T-cell (primary cell): ENCODE measurements at regions not wholly inside any gene's neighbourhood (a gene's known extent, or its start where the extent isn't known, plus 50 kb on each side); places are given as distances from the start of the nearest gene placed in this dataset.

Experiments used
- ATAC-seq, 4 experiments: fragments of 200-7000 bp in 3 of 4; fragments of 150-1000 bp in 1 of 4; cut with Tn5 transposase; replicated peaks in 1 of 4; 1 replicate in 3 of 4; 2 replicates in 1 of 4; pipeline ENCODE4 v1.10.0; 2021; ENCODE audit warnings: moderate library complexity in 3 of 4, mild to moderate bottlenecking in 2 of 4, moderate number of reproducible peaks in 1 of 4
- CTCF ChIA-PET, 2 donors: fragments of 300-600 bp; sonication (Branson Sonifier 250); formaldehyde crosslinking; loops; one replicate each; lab custom pipeline; 2022; ENCODE audit warnings: antibody characterized with exemption in 2 of 2; lab: Charles Lee
- POLR2A ChIA-PET, 2 donors: fragments of 300-600 bp; sonication (Branson Sonifier 250); formaldehyde crosslinking; loops; one replicate each; lab custom pipeline; 2022; ENCODE audit warnings: antibody characterized with exemption in 2 of 2; lab: Charles Lee
- DNase-seq, 35 experiments: peaks; one replicate each; pipeline versions ENCODE4 v3.0.0 to v3.0.0-alpha.2; 2013 to 2023
- H3K27ac ChIP-seq: one replicate; pipeline ENCODE4 v1.5.1; 2013; ENCODE audit warnings: low read length
- H3K27me3 ChIP-seq, 2 experiments: replicated peaks in 1 of 2; 1 replicate in 1 of 2; 2 replicates in 1 of 2; pipeline versions ENCODE4 v1.6.1 to v1.7.0; 2013; ENCODE audit warnings: low read length in 1 of 2, mixed read lengths in 1 of 2; ENCODE audit not compliant: control insufficient read depth in 2 of 2, insufficient read depth in 2 of 2; ENCODE audit errors: extremely low read depth in 1 of 2
- H3K36me3 ChIP-seq, 2 donors: 1 replicate in 1 of 2; 2 replicates in 1 of 2; pipeline versions ENCODE4 v1.6.1 to v1.7.0; 2013; ENCODE audit warnings: low read length in 1 of 2; ENCODE audit not compliant: control insufficient read depth in 2 of 2, insufficient read depth in 1 of 2; ENCODE audit errors: extremely low read depth in 1 of 2
- H3K4me1 ChIP-seq, 2 experiments: 1 replicate in 1 of 2; 2 replicates in 1 of 2; pipeline versions ENCODE4 v1.6.1 to v1.7.0; 2013; ENCODE audit warnings: low read length in 2 of 2, mixed read lengths in 1 of 2; ENCODE audit not compliant: insufficient read depth in 2 of 2, control insufficient read depth in 1 of 2; ENCODE audit errors: extremely low read depth in 1 of 2
- H3K4me3 ChIP-seq, 2 donors: 1 replicate in 1 of 2; 2 replicates in 1 of 2; pipeline versions ENCODE4 v1.5.1 to v1.7.0; 2013; ENCODE audit warnings: mild to moderate bottlenecking in 2 of 2, low read length in 1 of 2, moderate library complexity in 1 of 2; ENCODE audit not compliant: control insufficient read depth in 1 of 2; ENCODE audit errors: extremely low read depth in 1 of 2
- H3K9me3 ChIP-seq: 2 replicates; pipeline ENCODE4 v1.7.0; 2013
- H3K27ac Mint-ChIP-seq, 2 donors: one replicate each; pipeline ENCODE4 v1.8.0; 2020 to 2021; ENCODE audit warnings: mild to moderate bottlenecking in 2 of 2, mixed read lengths in 2 of 2
- H3K27me3 Mint-ChIP-seq, 2 donors: one replicate each; pipeline ENCODE4 v1.8.0; 2021 to 2022; ENCODE audit warnings: mixed read lengths in 2 of 2
- H3K36me3 Mint-ChIP-seq: one replicate; pipeline ENCODE4 v1.8.0; 2021; ENCODE audit warnings: mixed read lengths
- H3K4me1 Mint-ChIP-seq, 3 donors: one replicate each; pipeline ENCODE4 v1.8.0; 2020 to 2022; ENCODE audit warnings: mixed read lengths in 3 of 3, mild to moderate bottlenecking in 1 of 3
- H3K4me3 Mint-ChIP-seq, 3 donors: one replicate each; pipeline ENCODE4 v1.8.0; 2020 to 2022; ENCODE audit warnings: mild to moderate bottlenecking in 3 of 3, mixed read lengths in 3 of 3, moderate library complexity in 3 of 3
- H3K9me3 Mint-ChIP-seq, 3 donors: one replicate each; pipeline ENCODE4 v1.8.0; 2020 to 2022; ENCODE audit warnings: mixed read lengths in 3 of 3
- WGBS: methylation state at CpG from one replicate; pipeline ENCODE4 v1.1.5; 2013; ENCODE audit warnings: missing lambda C conversion rate; ENCODE audit not compliant: insufficient coverage; 5-methylcytosine and 5-hydroxymethylcytosine counted together

GRCh38 chr7:49714182-49714581 lies 59.3 kb upstream of the VWC2 start:
- Histone ChIP-seq H3K9me3 (no peaks in the 10 kb centered on the region), H3K27me3 (no peaks in the 10 kb centered on the region), H3K4me1 (no peaks in the 10 kb centered on the region), H3K36me3 (no peaks in the 10 kb centered on the region), H3K4me3 (no peak overlapping the region), H3K27ac (no peak overlapping the region)
- no peak for DNase-seq
- Mint-ChIP-seq H3K36me3 (no peaks in the 10 kb centered on the region), H3K4me1 (no peaks in the 10 kb centered on the region), H3K9me3 (no peaks in the 10 kb centered on the region), H3K27me3 (peaks cover 0 to 3% of the 10 kb centered on the region in 2 donors), H3K27ac (no peak overlapping the region), H3K4me3 (no peak overlapping the region)
- no peak for ATAC-seq
- WGBS = no CpG with 5 or more reads among the region's 2 CpGs
- CTCF ChIA-PET = no interaction called here
- POLR2A ChIA-PET = no interaction called here

DNA sequence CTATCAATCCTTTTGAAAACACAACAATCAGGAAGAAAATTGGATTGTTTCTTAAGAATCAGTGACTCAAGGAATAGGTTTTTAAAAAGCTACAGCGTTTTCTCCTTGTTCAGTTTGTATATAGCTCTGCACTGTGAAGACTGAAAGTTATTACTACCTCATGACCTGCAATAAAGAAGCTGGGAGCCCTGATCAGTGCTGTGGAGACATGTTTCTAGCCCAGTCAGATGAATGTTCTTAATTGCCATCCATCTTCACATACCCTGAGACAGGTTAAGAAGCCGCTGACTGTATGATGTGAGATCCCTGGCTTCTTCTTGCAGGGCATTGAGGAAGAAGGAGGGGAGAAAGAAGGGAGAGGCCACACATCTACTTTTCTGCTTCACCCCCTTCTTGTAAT lies 58.0 kb upstream of the VWC2 start:
- ATAC-seq (no peak), DNase-seq (no peak)
- no peaks in the 10 kb centered on the region for H3K27me3 ChIP-seq
- Mint-ChIP-seq H3K27me3 (peaks cover 0 to 3% of the 10 kb centered on the region in 2 donors), H3K27ac (no peak overlapping the region), H3K36me3 (no peaks in the 10 kb centered on the region), H3K4me3 (no peak overlapping the region), H3K4me1 (no peaks in the 10 kb centered on the region), H3K9me3 (no peaks in the 10 kb centered on the region)
- H3K27ac ChIP-seq = no peak overlapping the region
- CTCF ChIA-PET = no interaction called here
- H3K9me3 ChIP-seq = no peaks in the 10 kb centered on the region
- no peak overlapping the region for H3K4me3 ChIP-seq
- no peaks in the 10 kb centered on the region for H3K36me3 ChIP-seq
- POLR2A ChIA-PET = no interaction called here
- no peaks in the 10 kb centered on the region for H3K4me1 ChIP-seq
- no CpG with 5 or more reads among the region's 2 CpGs for WGBS

- no CpG with 5 or more reads among the region's 2 CpGs for WGBS
- Histone ChIP-seq H3K9me3 (no peaks in the 10 kb centered on the region), H3K27me3 (no peaks in the 10 kb centered on the region), H3K36me3 (no peaks in the 10 kb centered on the region), H3K27ac (no peak overlapping the region), H3K4me1 (no peaks in the 10 kb centered on the region), H3K4me3 (no peak overlapping the region)
- ATAC-seq = no peak
- Mint-ChIP-seq H3K4me1 (no peaks in the 10 kb centered on the region), H3K4me3 (no peak overlapping the region), H3K9me3 (peaks cover 0 to 2% (median 0%) of the 10 kb centered on the region in 3 donors), H3K27me3 (peaks cover 0 to 3% of the 10 kb centered on the region in 2 donors), H3K36me3 (no peaks in the 10 kb centered on the region), H3K27ac (no peak overlapping the region)
- ChIA-PET CTCF (no interaction called here), POLR2A (no interaction called here)
- DNase-seq = no peak
Measured at GRCh38 chr7:49717547-49717946, 55.9 kb upstream of the VWC2 start.

GRCh38 chr7:49718760-49719159 lies 54.7 kb upstream of the VWC2 start:
- H3K36me3 Mint-ChIP-seq = no peaks in the 10 kb centered on the region
- Histone ChIP-seq H3K27ac (no peak overlapping the region), H3K27me3 (no peaks in the 10 kb centered on the region), H3K4me3 (no peak overlapping the region), H3K9me3 (no peaks in the 10 kb centered on the region), H3K36me3 (no peaks in the 10 kb centered on the region), H3K4me1 (no peaks in the 10 kb centered on the region)
- no CpG with 5 or more reads among the region's 4 CpGs for WGBS
- H3K4me3 Mint-ChIP-seq = no peak overlapping the region
- H3K27me3 Mint-ChIP-seq = peaks cover 0 to 3% of the 10 kb centered on the region in 2 donors
- no peak overlapping the region for H3K27ac Mint-ChIP-seq
- ChIA-PET CTCF (no interaction called here), POLR2A (no interaction called here)
- no peaks in the 10 kb centered on the region for H3K4me1 Mint-ChIP-seq
- no peak for DNase-seq
- peaks cover 0 to 3% (median 0%) of the 10 kb centered on the region in 3 donors for H3K9me3 Mint-ChIP-seq
- ATAC-seq = no peak

DNA sequence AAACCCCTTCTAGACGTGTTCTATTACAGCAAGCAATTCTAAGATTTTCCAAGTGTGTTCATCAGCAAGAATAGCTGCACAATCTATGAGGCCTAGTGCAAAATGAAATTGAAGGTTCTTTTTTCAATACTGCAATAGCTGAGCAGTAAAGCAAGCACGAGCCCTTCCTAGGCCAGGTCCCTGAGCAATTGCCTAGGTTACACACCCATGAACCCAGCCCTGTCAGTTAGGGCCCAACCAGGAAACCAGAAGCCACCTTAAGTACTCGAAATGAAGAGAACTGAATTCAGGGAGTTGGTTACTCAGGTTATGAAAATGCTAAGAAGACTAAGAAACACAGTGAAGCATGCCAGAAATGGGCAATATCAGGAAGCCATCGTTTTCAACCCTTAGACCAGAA lies 52.0 kb upstream of the VWC2 start:
- H3K27ac ChIP-seq = no peak overlapping the region
- Mint-ChIP-seq H3K27me3 (peaks cover 0 to 3% of the 10 kb centered on the region in 2 donors), H3K4me3 (no peak overlapping the region), H3K36me3 (no peaks in the 10 kb centered on the region), H3K4me1 (no peaks in the 10 kb centered on the region), H3K27ac (no peak overlapping the region), H3K9me3 (peaks cover 0 to 3% (median 0%) of the 10 kb centered on the region in 3 donors)
- ATAC-seq (no peak), DNase-seq (no peak)
- CTCF ChIA-PET = no interaction called here
- H3K4me1 ChIP-seq = no peaks in the 10 kb centered on the region
- H3K9me3 ChIP-seq = no peaks in the 10 kb centered on the region
- POLR2A ChIA-PET = no interaction called here
- no peaks in the 10 kb centered on the region for H3K27me3 ChIP-seq
- no peaks in the 10 kb centered on the region for H3K36me3 ChIP-seq
- H3K4me3 ChIP-seq = no peak overlapping the region
- 51% methylated on average over 3 of the region's 4 CpGs for WGBS
